ENCODE measurements at regions not wholly inside any gene's neighbourhood (a gene's known extent, or its start where the extent isn't known, plus 50 kb on each side); places are given as distances from the start of the nearest gene placed in this dataset.

DNA sequence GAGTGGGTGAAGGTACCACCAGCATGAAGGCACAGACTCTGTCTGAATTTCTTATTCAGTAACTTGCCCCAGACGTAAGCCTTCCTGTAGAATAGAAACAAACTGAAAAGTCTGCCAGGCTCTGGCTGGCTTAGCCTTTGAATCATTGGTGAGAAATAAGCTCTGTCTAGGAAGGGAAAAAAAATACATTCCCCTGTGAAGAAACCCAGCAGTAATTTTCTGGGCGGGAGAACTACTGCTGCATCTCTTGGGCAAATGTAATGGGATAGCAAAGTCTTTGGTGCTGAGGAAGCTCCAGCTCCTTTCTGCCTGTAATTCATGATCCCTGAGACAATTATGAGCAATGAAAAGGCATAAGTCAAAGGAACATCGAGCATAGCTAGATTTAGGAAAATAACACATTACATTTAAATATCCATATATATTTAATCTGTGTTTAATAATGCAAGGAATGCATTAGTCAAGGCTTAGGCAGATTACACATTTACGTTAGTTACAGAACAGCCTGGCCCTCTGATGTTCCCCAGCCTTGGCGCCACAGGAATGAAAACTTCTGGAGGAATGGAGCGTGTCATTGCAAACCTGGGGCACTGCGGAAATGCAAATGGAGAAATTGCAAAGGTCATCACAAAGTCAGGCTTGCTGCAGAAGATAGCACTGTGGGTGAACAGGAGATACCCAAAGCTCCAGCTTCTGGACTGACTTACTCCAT lies 216.3 kb upstream of the CAMK1G start:
- DNase-seq: no peak

DNA sequence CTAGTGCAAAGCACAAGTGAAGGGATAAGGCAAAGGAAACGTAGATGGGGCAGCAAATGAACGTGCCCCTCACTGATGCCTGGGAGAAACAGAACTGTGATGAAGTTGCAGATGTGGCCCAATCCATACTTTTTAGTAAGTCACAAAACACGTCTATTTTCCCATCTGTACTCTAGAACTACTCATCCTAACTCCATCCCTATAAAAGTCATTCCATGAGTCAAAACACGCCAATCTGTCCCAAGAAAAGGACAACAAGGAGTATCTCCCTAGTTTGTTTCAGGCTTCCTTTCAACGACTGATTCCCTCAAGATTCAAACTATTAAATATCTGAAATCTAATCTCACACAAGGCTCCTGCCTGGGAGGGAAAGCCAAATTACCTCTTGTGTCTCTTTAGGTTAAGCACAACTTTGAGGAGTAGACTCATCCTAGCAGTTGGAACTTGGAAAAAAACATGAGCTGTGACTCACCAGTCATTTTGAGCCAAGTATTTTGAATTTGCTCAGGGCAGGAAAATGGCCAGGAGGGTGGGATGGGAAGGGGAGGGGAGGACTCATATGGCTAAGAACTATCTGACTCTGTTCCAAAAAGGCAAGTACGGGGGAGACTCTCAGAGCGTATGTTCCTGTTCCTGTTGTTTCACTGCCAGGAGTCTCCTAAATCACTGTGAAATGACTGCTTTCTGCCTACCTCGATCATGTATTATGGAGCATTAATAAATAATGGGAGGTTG lies 214.5 kb upstream of the CAMK1G start:
- no peak for DNase-seq

DNA sequence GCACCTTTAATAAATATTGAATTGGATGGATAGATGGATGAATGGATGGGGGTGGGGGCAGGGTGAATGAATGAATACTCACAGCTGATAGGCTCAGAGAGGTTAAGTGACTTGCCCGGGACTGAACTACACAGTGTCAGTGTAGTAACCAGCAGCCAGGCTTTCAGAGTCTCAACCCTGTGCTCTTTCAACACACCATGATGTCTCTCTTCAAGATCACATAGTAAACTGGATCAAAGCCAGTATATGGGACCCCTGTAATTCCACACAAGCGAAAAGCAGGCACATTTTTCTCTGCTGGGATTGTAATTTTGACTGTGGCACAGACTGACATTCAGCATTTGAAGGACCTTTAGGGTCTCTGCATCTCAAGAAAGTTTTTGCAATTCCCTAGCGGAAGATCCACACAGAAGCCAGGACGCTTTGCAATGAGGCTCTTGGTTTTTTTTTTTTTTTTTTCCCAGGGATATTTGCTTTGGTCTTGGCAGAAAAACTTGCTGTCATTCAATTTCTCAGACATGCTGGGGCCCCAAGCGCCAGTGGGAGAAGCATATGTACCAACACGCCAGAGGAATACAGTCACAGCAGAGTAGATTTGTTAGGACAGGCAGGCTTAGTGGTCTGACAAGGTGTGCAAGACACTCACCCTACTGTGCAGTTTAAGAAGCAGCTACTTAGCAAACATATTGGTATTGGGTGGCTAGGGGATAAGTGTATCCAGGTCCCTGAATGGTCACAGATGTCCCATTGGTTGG lies 213.1 kb upstream of the CAMK1G start:
- DNase-seq: no peak

DNA sequence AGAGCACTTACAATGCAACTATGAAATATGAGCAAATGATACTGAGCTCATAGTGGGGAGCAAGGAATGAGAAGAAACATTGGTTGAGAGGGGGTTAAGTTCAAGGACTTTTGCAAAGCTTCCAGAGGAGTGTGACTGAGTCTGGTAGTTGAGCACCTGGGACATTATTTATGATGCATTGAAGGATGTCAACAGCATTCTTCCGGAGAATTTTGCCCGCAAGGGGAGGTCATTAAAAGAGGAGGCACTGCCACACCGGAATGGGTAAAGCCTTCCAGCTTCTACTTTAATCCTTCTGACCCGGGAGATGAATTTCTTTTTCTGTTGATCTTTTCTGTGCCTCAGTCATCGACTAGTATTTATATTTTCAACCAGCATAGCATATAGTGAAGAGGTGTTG lies 208.4 kb upstream of the CAMK1G start:
- no peak for DNase-seq

DNA sequence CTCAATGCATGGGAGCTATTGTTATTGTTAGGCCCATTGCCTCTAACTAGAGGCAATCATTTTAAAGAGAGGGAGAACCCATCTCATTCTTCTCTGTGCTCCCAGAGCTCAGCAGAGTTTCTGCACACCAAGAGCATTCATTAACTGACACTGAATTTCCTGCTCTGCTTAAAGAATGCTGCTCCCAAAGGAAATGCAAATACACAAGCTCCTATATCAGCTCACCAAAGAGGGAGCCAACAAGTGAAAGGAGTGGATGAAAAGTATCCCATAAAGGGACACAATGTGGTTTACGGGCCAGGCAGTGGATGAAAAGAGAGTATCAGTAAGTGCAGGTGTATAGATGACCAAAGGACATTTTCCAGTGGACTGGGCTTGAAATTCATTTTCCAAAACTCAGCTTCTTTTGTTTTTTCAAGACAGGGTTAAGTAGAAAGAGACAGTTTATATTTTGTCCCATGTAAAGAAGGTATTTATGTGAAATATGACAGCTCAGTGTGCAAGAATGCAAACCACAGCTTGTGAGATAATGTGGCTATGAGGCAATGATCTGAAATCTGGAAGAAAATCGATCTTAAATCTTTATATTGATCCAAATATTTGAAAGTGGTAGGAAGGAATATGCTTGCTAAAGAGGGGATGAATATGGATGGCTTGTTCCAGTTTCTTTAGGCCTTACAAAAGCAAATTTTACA lies 207.7 kb upstream of the CAMK1G start:
- no peak for DNase-seq

DNA sequence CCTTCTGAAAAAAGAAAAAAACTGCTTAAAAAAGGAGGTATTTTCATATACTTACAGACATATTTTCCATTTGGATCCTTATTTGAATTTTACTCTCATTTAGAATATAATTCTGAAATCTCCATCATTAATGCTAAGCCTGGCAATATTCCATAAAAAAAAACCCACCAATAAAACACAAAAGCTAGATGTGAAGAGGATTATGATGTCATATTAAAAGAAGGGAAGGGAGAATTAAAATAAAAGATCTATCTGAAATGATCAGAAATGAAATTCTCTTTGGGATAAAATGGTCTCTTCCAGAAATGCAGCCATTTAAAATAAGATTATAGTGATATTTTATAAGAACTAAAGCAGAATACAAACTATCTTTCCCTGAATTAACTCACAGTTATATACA lies 206.7 kb upstream of the CAMK1G start:
- no peak for DNase-seq

DNA sequence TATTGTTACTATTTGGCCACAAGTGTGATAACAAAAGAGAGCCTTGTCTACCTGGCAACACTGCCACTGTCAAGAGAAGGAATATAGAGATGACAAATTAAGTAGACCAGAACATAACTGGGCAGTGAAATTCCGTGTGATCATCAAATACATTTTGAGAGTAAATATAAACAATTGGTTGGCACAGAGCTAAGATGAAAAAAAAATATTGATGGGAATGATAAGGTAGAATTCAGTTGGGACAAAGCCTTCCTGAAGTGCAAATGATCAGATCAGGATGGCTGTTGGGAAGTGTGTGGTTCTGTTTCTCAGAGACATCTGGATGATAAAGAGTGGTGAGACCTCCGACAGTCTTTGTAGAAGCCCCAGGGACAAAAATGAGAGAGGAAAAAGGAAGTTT lies 205.5 kb upstream of the CAMK1G start:
- DNase-seq: no peak

DNA sequence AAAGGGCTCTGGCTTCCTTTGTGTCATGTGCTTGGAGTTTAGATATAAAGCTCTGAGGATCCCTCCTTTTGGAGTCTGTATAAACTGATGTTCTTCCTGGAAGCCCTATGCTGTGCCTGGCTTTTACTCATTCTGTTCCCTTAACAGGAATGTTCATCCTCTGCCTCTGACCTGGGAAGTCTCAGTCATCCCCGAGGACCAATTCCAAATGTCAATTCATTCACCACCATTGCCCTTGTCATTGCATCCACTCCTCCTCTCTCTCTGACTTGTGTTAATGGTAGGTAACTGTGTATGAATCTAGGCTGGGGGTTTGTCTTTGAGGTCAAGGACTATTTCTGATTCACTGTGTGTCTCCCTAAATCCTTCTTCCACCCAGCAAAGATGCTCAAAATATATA lies 204.2 kb upstream of the CAMK1G start:
- DNase-seq: no peak

DNA sequence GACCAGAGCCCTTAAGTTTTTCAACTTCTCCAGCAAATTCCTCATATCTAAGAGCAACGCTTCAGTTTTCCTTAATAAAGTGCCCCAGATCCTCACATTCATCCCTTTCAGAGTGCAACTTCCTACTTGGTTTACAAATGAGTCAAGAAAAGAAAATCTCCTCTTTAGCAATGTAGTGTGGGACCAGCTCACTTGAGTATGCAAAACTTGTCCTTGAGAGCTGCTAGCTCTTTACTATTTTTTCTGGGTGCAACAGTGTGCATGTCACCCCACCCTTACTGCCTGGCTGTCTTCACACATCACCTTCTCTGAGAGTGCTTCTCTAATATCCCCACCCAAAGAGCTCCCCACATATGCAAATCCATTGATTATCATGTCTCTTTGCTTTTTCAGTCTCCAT lies 203.1 kb upstream of the CAMK1G start:
- no peak for DNase-seq

DNA sequence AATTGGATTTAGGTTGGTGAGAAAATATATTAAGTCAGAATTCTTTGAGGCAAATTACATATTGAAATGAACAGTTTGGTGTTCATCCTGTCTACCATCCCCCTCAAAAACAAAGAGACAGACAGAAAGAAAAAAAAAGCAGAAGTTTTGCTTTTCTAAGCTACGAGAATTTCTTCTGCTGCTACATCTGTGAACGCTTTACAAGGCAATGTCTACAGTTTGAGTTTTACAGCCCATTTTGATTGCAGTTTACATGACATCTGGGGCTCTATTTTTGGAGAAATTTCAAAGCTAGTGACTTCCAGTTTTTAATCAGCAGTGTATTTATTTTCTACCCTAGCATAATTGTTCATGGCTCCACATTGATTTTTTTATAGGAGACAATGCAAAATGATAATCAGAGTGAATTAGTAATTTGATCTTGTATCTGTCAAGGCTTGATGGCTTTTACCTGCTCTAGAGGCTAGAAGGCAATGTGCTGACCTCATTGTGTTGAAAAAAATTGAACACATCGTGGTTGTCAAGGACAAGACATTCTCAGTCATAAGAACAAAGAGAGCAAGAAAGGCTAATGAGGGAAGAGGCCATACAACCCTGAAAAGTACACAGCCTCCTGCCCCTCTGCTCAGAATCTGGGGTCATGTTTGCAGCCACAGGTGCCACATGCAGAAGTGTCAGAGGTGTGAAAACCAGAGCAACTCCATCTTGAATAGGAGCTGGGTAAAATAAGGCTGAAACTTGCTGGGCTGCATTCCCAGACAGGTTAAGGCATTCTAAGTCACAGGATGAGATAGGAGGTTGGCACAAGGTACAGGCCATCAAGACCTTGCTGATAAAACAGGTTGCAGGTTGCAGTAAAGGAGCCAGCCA lies 201.0 kb upstream of the CAMK1G start:
- no peak for DNase-seq

DNA sequence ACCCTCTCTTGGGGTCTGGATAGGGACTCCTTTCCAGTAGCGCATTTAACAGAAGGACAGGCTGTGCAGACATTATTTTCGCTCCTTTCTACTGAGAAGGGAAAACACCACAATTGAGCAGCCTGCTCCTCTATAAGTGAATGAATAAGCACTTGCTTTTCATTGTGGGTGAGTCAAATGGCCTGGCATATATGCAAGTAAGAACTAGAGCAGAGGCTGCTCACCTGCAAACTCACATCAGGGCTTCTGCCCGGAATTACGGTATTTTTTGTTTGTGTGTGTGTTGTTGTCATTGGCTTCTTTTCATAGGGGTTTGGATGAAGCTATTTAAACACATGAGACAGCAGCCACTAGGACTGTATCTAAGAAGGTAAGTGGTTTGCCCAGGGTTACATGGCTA lies 200.1 kb upstream of the CAMK1G start:
- DNase-seq: no peak

DNA sequence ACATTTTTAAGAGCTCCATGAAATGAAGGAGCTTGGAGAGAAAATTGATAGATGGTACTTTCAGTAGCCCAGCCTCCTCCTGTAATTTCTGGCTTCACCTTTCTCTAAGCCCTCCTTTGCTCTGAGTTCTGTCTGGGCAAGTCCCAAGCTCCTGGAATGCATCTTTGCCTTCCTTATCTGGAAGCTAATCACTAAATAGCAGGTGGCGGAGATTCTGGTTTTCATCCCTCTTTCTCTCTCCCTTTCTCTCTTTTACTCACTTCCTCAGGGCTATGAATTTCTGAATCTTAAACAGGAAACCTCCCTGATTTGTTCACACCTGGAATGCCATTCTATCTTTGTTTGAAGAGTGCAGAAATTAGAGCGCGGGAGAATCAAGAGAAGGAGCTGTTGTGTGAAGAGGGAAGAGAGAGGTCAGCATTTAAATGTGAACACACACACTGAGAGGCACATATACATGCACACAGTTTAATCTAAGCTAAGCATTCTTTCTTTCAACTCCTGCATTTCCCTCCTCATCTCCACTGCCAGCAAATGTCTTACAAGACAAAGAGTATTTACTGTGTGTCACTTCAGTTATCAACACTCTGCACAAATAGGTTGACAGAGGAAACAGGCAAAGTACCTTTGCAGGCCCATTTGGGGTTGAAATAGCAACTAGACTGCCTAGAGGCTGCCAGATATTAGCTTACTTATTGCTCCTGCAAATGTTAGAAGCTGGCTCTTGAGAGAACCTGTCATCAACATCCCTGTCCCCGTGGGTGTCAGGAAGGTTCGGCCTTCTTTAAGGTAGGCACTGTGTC lies 199.4 kb upstream of the CAMK1G start:
- DNase-seq: no peak

DNA sequence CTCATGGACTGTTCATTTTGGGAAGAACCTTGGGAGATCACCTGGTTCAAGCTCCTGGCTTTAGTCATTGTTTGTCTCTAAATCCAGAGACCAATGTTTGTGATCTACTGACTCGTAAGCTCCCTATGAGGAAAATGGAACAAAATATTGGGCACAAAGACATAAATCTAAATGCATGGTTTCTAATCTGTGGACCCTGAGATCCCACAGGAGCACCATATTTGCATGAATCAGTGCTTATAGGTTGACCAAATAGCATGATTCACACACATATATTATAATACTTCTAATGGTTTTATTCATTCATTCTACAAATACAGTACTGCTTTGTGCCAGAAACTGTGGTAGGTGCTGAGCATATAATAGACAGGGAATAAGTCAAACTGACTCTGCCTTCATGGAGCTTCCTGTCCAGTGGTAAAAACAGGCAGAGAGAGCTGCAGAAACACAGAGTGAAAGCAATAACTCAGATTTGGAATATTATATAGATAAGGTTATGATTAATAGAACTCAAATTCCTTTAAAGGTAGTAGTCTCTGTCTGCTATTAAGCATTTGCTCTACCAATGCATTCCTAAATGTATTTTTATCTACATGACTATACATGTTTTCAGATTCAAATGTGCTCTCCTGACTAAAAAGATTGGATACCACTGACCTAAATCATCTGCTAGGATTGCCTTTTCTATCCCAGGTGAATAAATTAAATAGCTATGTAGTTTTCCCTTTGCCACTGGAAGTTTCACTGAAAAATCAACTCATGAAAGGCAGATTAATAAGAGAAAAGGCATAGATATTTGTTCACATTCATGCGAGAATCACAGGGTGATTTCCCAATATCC lies 198.6 kb upstream of the CAMK1G start:
- no peak for DNase-seq

DNA sequence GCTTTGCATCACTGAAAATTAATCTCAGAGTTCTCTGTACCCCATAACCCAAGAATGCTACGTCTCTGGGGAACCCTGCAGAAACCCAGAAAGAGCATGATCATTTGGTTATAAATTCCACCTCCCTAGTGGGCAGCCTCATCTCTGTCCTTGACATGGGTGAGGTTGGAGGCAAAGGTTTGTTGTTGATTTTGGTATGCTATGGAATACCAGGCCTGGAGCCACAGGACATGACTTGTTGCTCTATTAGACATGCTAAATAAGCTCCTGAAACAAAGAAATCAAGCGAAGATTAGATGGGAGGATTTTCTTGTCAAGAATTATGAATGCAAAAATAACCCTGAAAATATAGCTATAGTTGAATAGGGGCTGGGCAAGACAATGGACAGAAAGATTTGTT lies 197.4 kb upstream of the CAMK1G start:
- DNase-seq: no peak

DNA sequence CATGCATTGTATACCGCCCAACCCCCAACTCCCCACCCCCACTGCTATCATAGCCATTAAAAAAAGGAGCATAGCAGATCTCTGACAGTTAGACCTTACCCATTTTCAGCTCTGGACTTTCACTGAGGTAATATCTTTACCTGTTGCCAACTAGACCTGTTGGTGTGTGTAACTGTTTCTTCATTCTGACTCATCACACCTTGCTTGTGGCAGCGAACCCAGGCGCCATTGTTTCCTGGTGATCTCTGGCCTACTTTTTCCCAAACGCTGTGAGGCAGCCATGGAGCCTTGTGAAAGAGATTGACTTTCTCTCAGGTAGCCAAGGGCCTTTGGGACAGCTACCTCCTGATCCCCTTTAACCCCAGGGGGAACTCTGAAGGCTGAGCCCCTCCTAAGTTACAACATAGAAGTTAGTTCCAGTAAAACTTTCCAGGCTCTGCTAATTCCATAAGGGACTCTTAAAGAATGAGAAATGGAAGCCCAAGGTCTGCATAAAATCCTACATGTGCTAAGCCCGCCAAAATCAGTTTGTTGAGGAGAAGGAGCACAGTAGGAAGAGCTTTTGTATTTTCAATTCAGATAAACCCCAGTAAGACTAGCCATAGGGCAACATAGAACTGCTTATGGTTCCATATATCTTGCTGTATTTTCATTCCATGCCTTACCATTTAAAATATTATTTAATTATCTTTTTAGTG lies 196.1 kb upstream of the CAMK1G start:
- DNase-seq: no peak

DNA sequence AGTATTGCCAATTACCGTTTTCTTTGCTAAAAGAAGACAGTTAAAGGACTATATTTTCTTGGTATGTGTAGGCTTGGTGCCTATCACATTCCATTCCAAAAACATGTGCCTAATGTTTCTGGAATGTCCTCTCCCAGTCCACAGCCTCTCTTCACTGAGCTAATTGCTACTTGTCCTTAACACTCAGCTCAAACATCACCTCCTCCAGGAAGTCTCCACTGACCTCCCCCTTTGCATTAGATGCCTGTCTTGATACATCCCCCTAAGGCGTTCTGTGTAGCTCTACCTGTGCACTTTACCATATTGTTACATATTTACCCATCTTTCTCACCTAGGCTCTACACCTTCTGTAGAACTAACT lies 195.6 kb upstream of the CAMK1G start:
- no peak for DNase-seq

DNA sequence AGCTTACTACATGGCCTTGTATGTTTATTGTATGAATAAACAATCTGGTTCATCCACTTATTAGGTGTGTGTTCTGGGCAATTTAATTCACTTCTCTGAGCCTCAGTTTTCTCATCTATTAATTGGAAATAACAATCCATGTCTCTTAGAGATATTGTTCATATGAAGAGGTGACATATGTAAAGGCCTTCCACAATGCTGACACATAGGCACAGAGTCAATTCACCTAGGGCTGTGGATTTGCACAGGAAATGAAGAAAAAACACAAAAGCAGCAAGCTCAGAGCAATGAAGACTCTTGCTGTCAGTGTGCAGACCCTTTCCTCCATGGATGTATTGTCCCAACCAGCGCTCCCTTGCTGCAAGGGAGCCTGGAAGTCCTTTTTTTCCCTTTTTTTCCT lies 195.2 kb upstream of the CAMK1G start:
- no peak for DNase-seq

DNA sequence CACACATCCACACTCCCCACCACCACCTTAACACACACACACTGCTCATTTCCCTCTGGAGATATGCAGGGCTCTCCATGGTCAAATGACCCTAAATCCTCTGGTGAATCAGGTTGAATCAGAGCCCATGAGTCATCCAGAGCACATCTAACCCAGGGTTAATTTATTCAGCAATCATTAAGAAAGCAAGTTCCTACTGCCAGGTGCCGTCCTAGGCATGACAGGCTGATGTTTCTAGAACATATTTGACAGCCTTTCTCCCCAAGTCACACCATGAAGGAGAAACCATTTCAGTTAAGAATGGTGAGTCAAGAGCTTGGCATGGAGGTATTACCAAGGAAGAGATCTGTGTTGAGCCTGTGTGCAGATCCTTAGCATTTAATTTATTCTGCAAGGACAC lies 194.3 kb upstream of the CAMK1G start:
- DNase-seq: no peak

DNA sequence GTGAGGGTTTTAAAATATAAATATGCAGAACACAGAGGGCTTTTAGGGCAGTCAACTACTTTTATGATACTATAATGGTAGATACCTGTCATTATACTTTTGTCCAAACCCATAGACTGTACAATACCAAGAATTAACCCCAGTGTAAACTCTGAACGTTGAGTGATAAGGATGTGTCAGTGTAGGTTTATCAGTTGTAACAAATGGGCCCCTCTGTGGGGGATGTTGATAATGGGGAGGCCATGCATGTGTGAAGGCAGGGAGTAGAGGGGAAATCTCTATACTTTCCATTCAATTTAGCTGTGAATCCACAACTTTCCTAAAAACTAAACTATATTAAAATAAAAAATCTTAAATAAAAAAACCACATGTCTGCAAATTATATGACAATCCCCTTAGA lies 193.5 kb upstream of the CAMK1G start:
- DNase-seq: no peak

DNA sequence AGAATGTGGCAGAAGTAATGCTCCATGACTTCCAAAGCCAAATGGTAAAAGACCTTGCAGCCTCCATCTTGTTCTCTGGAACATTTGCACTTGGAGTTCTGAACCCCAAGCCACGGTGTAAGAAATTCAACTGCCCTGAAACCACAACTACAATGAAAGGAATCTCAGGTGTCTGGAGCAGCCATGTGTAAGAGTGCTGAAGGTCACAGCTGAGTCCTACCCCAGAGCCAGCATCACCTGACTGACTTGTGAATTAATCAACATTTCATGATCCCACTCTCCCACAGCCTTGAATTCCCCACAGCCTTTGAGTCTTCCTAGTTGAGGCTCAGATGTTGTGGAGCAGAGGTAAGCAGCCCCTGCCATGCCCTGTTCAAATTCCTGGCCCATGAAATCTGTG lies 192.8 kb upstream of the CAMK1G start:
- DNase-seq: no peak
